ENCODE measurements at regions not wholly inside any gene's neighbourhood (a gene's known extent, or its start where the extent isn't known, plus 50 kb on each side); places are given as distances from the start of the nearest gene placed in this dataset.

- POLR2A ChIA-PET (ENCODE audit: unreplicated experiment), result no interaction called here
- CTCF ChIA-PET, result no interaction called here
These were observed 198.5 kb upstream of the ZEB2 start for GRCh38 chr2:144718376-144718775.

DNA sequence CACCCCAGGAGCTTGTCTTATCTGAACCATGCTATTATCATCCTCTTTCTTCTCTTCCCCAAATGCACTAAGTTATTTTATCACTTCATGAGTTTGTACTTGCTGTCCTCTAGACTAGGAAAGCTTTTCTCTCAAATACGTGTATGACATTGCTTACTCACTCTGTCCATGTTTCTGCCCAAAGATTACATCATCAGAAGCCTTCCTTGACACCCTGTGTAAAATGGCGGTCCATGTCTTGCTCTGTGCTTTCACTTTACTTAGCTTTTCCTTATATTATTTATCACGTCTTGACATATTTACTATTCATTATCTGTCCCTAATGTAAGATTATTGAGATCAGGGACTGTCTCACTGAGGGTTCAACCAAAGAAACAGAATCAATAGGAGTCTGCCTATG is 196.1 kb upstream of the ZEB2 start:
- Histone ChIP-seq H3K9me2 (replicated peaks; ENCODE audit: low read length) (0 out of 2 replicates have a peak, but pooled peaks cover 5% of the 10 kb centered on the region), H3K9me3 (ENCODE audit: low read length) (no peaks in the 10 kb centered on the region), H3K4me1 (ENCODE audit: insufficient read depth, low read length) (no peaks in the 10 kb centered on the region), H3F3A (ENCODE audit: low read length, unreplicated experiment) (no peaks in the 10 kb centered on the region), H3K79me2 (ENCODE audit: low read length) (no peaks in the 10 kb centered on the region), H3K27me3 (ENCODE audit: low read length) (no peaks in the 10 kb centered on the region), H3K9ac (ENCODE audit: low read length) (no peak overlapping the region), H3K36me3 (ENCODE audit: low read depth, low read length) (no peaks in the 10 kb centered on the region), H3K4me2 (ENCODE audit: low read length) (no peak overlapping the region), H3K27ac (ENCODE audit: low read length) (no peak overlapping the region), H4K20me1 (ENCODE audit: low read length) (no peaks in the 10 kb centered on the region), H3K4me3 (ENCODE audit: low read length) (no peak overlapping the region), H2AFZ (ENCODE audit: low read length) (no peak overlapping the region)
- ChIA-PET POLR2A (ENCODE audit: unreplicated experiment) (no interaction called here), CTCF (no interaction called here)
- intact Hi-C loops (cut with micrococcal nuclease), result no loop called here
- ATAC-seq (no peak), DNase-seq (no peak)
- TF ChIP-seq EZH2 (IDR thresholded peaks at IDR 0.05; ENCODE audit: low read length, unreplicated experiment), result no peak
- no peak for TF ChIP-seq EZH2phosphoT487 (IDR thresholded peaks at IDR 0.05; ENCODE audit: borderline replicate concordance, low read length)
- TF ChIP-seq, protein P1, sequence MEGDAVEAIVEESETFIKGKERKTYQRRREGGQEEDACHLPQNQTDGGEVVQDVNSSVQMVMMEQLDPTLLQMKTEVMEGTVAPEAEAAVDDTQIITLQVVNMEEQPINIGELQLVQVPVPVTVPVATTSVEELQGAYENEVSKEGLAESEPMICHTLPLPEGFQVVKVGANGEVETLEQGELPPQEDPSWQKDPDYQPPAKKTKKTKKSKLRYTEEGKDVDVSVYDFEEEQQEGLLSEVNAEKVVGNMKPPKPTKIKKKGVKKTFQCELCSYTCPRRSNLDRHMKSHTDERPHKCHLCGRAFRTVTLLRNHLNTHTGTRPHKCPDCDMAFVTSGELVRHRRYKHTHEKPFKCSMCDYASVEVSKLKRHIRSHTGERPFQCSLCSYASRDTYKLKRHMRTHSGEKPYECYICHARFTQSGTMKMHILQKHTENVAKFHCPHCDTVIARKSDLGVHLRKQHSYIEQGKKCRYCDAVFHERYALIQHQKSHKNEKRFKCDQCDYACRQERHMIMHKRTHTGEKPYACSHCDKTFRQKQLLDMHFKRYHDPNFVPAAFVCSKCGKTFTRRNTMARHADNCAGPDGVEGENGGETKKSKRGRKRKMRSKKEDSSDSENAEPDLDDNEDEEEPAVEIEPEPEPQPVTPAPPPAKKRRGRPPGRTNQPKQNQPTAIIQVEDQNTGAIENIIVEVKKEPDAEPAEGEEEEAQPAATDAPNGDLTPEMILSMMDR (conservative IDR thresholded peaks at IDR 0.05; ENCODE audit: low read depth, low read length), result no peak
- BruUV-seq (replicated peaks), result no TSS peak

More at GRCh38 chr2:144718376-144718775, 198.5 kb upstream of the ZEB2 start:
- no peak for DNase-seq
- Histone ChIP-seq H3F3A (ENCODE audit: low read length, unreplicated experiment) (no peaks in the 10 kb centered on the region), H3K27me3 (ENCODE audit: low read length) (no peaks in the 10 kb centered on the region), H3K79me2 (ENCODE audit: low read length) (no peaks in the 10 kb centered on the region), H3K9ac (ENCODE audit: low read length) (no peak overlapping the region), H3K27ac (ENCODE audit: low read length) (no peak overlapping the region), H3K4me3 (ENCODE audit: low read length) (no peak overlapping the region), H4K20me1 (ENCODE audit: low read length) (no peaks in the 10 kb centered on the region), H2AFZ (ENCODE audit: low read length) (no peak overlapping the region), H3K4me1 (ENCODE audit: insufficient read depth, low read length) (no peaks in the 10 kb centered on the region), H3K9me3 (ENCODE audit: low read length) (no peaks in the 10 kb centered on the region), H3K4me2 (ENCODE audit: low read length) (no peak overlapping the region), H3K36me3 (ENCODE audit: low read depth, low read length) (no peaks in the 10 kb centered on the region), H3K9me2 (replicated peaks; ENCODE audit: low read length) (0 out of 2 replicates have a peak, but pooled peaks cover 5% of the 10 kb centered on the region)
- TF ChIP-seq EZH2 (IDR thresholded peaks at IDR 0.05; ENCODE audit: low read length, unreplicated experiment) (no peak), EZH2phosphoT487 (IDR thresholded peaks at IDR 0.05; ENCODE audit: borderline replicate concordance, low read length) (no peak)
- TF ChIP-seq, protein P1 (conservative IDR thresholded peaks at IDR 0.05; ENCODE audit: low read depth, low read length), result no peak
- intact Hi-C loops (cut with micrococcal nuclease), result no loop called here
- BruUV-seq (replicated peaks), result no TSS peak
- no peak for ATAC-seq

DNA sequence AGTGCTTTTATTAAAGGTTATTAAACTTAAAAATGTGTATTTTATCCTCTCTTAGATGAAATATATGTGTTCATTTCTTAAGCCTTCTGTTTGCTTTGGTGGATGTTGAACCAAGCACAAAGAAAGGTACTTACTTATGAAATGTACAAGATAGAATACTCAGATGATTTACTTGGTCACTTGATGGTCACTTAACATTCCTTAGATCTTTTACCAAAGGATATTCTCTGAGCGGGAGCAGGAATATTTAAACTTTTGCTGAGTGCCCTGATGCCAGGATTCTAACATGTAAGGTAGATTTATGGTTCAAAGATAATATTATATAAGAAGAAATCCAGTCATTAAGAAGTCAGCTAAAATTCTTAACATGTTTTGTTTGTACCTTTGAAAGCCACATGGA is 193.5 kb upstream of the ZEB2 start:
- no peak overlapping the region for H3K9ac ChIP-seq (ENCODE audit: low read length)
- 0 out of 2 replicates have a peak, but pooled peaks cover 5% of the 10 kb centered on the region for H3K9me2 ChIP-seq (replicated peaks; ENCODE audit: low read length)
- no peaks in the 10 kb centered on the region for H4K20me1 ChIP-seq (ENCODE audit: low read length)
- H3K27ac ChIP-seq (ENCODE audit: low read length), result no peak overlapping the region
- CTCF ChIA-PET, result no interaction called here
- H3K27me3 ChIP-seq (ENCODE audit: low read length), result no peaks in the 10 kb centered on the region
- TF ChIP-seq EZH2phosphoT487 (IDR thresholded peaks at IDR 0.05; ENCODE audit: borderline replicate concordance, low read length) (no peak), EZH2 (IDR thresholded peaks at IDR 0.05; ENCODE audit: low read length, unreplicated experiment) (no peak)
- TF ChIP-seq, protein P1 (conservative IDR thresholded peaks at IDR 0.05; ENCODE audit: low read depth, low read length), result no peak
- no peak overlapping the region for H2AFZ ChIP-seq (ENCODE audit: low read length)
- no TSS peak for BruUV-seq (replicated peaks)
- H3K79me2 ChIP-seq (ENCODE audit: low read length), result no peaks in the 10 kb centered on the region
- DNase-seq (no peak), ATAC-seq (no peak)
- H3F3A ChIP-seq (ENCODE audit: low read length, unreplicated experiment), result no peaks in the 10 kb centered on the region
- H3K4me2 ChIP-seq (ENCODE audit: low read length), result no peak overlapping the region
- no peaks in the 10 kb centered on the region for H3K36me3 ChIP-seq (ENCODE audit: low read depth, low read length)
- no peak overlapping the region for H3K4me3 ChIP-seq (ENCODE audit: low read length)
- H3K4me1 ChIP-seq (ENCODE audit: insufficient read depth, low read length), result no peaks in the 10 kb centered on the region
- H3K9me3 ChIP-seq (ENCODE audit: low read length), result no peaks in the 10 kb centered on the region
- intact Hi-C loops (cut with micrococcal nuclease), result no loop called here
- POLR2A ChIA-PET (ENCODE audit: unreplicated experiment), result no interaction called here

Measured in PC-3 (cell line).